ENCODE measurements at regions not wholly inside any gene's neighbourhood (a gene's known extent, or its start where the extent isn't known, plus 50 kb on each side); places are given as distances from the start of the nearest gene placed in this dataset.

GRCh38 chr13:104954210-104954609 lies 1581.3 kb downstream of the EFNB2 start:
- Histone ChIP-seq H3K4me1 (ENCODE audit: control insufficient read depth, insufficient read depth, low read length) (no peaks in the 10 kb centered on the region), H3K27ac (ENCODE audit: extremely low read depth, low read depth, low read length) (no peak overlapping the region), H3K9me3 (ENCODE audit: control insufficient read depth, insufficient read depth, low read depth, low read length) (no peaks in the 10 kb centered on the region), H3K4me3 (ENCODE audit: low read depth, low read length) (no peak overlapping the region), H3K36me3 (ENCODE audit: control insufficient read depth in 2 of 2, insufficient read depth in 1 of 2, low read length in 2 of 2) (no peaks in the 10 kb centered on the region)
- ChIA-PET CTCF (no interaction called here), POLR2A (no interaction called here)
- TF ChIP-seq ZBTB17 (tag by site-specific recombination; IDR thresholded peaks at IDR 0.05) (no peak), HIC1 (tag by site-specific recombination; IDR thresholded peaks at IDR 0.05) (no peak), ZNF449 (tag by site-specific recombination; IDR thresholded peaks at IDR 0.05) (no peak)

- Histone ChIP-seq H3K4me3 (ENCODE audit: low read depth, low read length) (no peak overlapping the region), H3K36me3 (ENCODE audit: control insufficient read depth in 2 of 2, insufficient read depth in 1 of 2, low read length in 2 of 2) (no peaks in the 10 kb centered on the region), H3K4me1 (ENCODE audit: control insufficient read depth, insufficient read depth, low read length) (no peaks in the 10 kb centered on the region), H3K9me3 (ENCODE audit: control insufficient read depth, insufficient read depth, low read depth, low read length) (no peaks in the 10 kb centered on the region), H3K27ac (ENCODE audit: extremely low read depth, low read depth, low read length) (no peak overlapping the region)
- CTCF ChIA-PET: no interaction called here
- POLR2A ChIA-PET: no interaction called here
- TF ChIP-seq ZNF26 (tag by site-specific recombination; IDR thresholded peaks at IDR 0.05) (no peak), ZNF555 (tag by site-specific recombination; conservative IDR thresholded peaks at IDR 0.05) (no peak), HOXC10 (CRISPR knock-in tag; IDR thresholded peaks at IDR 0.05) (no peak), IKZF3 (tag by site-specific recombination; IDR thresholded peaks at IDR 0.05) (no peak), BCL11B (tag by site-specific recombination; IDR thresholded peaks at IDR 0.05; ENCODE audit: low read depth) (no peak), ZNF600 (tag by site-specific recombination; IDR thresholded peaks at IDR 0.05) (no peak), KLF16 (tag by site-specific recombination; IDR thresholded peaks at IDR 0.05) (no peak), ZNF341 (tag by site-specific recombination; IDR thresholded peaks at IDR 0.05; ENCODE audit: low read depth) (no peak), ZNF354C (tag by site-specific recombination; IDR thresholded peaks at IDR 0.05; ENCODE audit: borderline replicate concordance, low read depth) (no peak), YY2 (tag by site-specific recombination; IDR thresholded peaks at IDR 0.05) (no peak), ZNF707 (tag by site-specific recombination; IDR thresholded peaks at IDR 0.05) (no peak), ZNF518A (tag by site-specific recombination; conservative IDR thresholded peaks at IDR 0.05; ENCODE audit: low read depth) (no peak), ZNF223 (tag by site-specific recombination; IDR thresholded peaks at IDR 0.05) (no peak), PRDM1 (tag by site-specific recombination; IDR thresholded peaks at IDR 0.05) (no peak), ZNF610 (tag by site-specific recombination; IDR thresholded peaks at IDR 0.05; ENCODE audit: borderline replicate concordance) (no peak), HIC1 (tag by site-specific recombination; IDR thresholded peaks at IDR 0.05) (no peak), OSR2 (tag by site-specific recombination; IDR thresholded peaks at IDR 0.05) (no peak), GLIS1 (tag by site-specific recombination; IDR thresholded peaks at IDR 0.05) (no peak), ZNF514 (tag by site-specific recombination; IDR thresholded peaks at IDR 0.05) (no peak)
Observed at GRCh38 chr13:104953588-104953987, 1581.9 kb downstream of the EFNB2 start.
